Endothelial cell of umbilical vein (primary cell): ENCODE measurements at regions not wholly inside any gene's neighbourhood (a gene's known extent, or its start where the extent isn't known, plus 50 kb on each side); places are given as distances from the start of the nearest gene placed in this dataset.

Source experiments
- EZH2 ChIP-seq: IDR thresholded peaks from 2 replicates; pipeline ENCODE4 v1.6.1; 2012; ENCODE audit warnings: borderline replicate concordance, low read depth, mild to moderate bottlenecking, moderate library complexity, low read length, inconsistent platforms; ENCODE audit not compliant: severe bottlenecking
- FOS ChIP-seq: IDR thresholded peaks from 2 replicates; pipeline ENCODE4 v1.6.1; 2011; ENCODE audit warnings: mild to moderate bottlenecking, low read length, moderate library complexity, borderline replicate concordance; ENCODE audit not compliant: insufficient read depth
- JUN ChIP-seq: IDR thresholded peaks from 2 replicates; pipeline ENCODE4 v1.6.1; 2011; ENCODE audit warnings: borderline replicate concordance, low read depth; ENCODE audit not compliant: insufficient read length, insufficient read depth
- MYC ChIP-seq: IDR thresholded peaks from one replicate; pipeline ENCODE4 v1.6.1; 2011; ENCODE audit warnings: mild to moderate bottlenecking, low read depth, low read length
- POLR2A ChIP-seq: IDR thresholded peaks from 2 replicates; pipeline ENCODE4 v1.6.1; 2012; ENCODE audit warnings: low read depth, mild to moderate bottlenecking, control low read depth, low read length
- POLR2AphosphoS5 ChIP-seq: IDR thresholded peaks from 2 replicates; pipeline ENCODE4 v1.6.1; 2012; ENCODE audit warnings: low read depth, mild to moderate bottlenecking, control low read depth, low read length, moderate library complexity; ENCODE audit not compliant: insufficient read depth
- TF ChIP-seq, protein P1 (sequence below), 2 donors: IDR thresholded peaks; 1 replicate in 1 of 2; 2 replicates in 1 of 2; pipeline ENCODE4 v1.5.1; 2011; ENCODE audit warnings: low read length in 2 of 2, mild to moderate bottlenecking in 2 of 2, moderate library complexity in 2 of 2, control low read depth in 1 of 2, inconsistent platforms in 1 of 2, low read depth in 1 of 2; ENCODE audit not compliant: insufficient read depth in 1 of 2; ENCODE audit errors: extremely low read depth in 1 of 2
- TF ChIP-seq, protein P2 (sequence below): IDR thresholded peaks from 2 replicates; pipeline ENCODE4 v1.6.1; 2011; ENCODE audit not compliant: insufficient read depth, insufficient read length

DNA sequence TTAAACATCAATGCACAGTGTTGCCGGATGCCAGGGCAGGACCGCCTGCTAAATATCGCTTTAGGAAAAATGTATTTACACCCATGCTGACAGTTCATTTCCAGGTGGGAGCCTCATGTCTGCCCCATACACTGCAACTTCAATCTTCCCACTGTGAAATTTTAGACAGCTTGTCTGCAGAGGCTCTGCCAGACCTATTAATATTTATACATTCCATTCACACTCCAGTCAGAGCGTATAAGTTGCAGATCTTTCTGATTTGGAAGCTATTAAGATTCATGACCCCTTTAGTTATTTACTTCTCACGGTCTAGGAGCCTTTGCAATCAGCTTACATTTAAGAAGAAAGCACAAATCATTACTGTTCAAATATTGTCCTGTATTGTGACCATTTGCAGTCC is 357.4 kb downstream of the ATP23 start:
- TF ChIP-seq, protein P1, sequence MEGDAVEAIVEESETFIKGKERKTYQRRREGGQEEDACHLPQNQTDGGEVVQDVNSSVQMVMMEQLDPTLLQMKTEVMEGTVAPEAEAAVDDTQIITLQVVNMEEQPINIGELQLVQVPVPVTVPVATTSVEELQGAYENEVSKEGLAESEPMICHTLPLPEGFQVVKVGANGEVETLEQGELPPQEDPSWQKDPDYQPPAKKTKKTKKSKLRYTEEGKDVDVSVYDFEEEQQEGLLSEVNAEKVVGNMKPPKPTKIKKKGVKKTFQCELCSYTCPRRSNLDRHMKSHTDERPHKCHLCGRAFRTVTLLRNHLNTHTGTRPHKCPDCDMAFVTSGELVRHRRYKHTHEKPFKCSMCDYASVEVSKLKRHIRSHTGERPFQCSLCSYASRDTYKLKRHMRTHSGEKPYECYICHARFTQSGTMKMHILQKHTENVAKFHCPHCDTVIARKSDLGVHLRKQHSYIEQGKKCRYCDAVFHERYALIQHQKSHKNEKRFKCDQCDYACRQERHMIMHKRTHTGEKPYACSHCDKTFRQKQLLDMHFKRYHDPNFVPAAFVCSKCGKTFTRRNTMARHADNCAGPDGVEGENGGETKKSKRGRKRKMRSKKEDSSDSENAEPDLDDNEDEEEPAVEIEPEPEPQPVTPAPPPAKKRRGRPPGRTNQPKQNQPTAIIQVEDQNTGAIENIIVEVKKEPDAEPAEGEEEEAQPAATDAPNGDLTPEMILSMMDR (IDR thresholded peaks at IDR 0.05; ENCODE audit: extremely low read depth in 1 of 2, insufficient read depth in 1 of 2, low read depth in 1 of 2, low read length in 2 of 2), result no peak
- TF ChIP-seq, protein P2, sequence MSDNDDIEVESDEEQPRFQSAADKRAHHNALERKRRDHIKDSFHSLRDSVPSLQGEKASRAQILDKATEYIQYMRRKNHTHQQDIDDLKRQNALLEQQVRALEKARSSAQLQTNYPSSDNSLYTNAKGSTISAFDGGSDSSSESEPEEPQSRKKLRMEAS, result no peak
- TF ChIP-seq EZH2, result no peak
- no peak for TF ChIP-seq POLR2A
- no peak for TF ChIP-seq MYC
- no peak for TF ChIP-seq FOS
- TF ChIP-seq POLR2AphosphoS5, result no peak
- TF ChIP-seq JUN, result no peak
